NCI-H1436 (cell line): ENCODE measurements at regions not wholly inside any gene's neighbourhood (a gene's known extent, or its start where the extent isn't known, plus 50 kb on each side); places are given as distances from the start of the nearest gene placed in this dataset.
"Not testable (repeated sequence)": the region's sequence is repeated elsewhere in the genome, so short reads cannot be mapped to it uniquely, and the experiment has no call there.

ENCODE experiments used
- DNase-seq: peaks from one replicate; lab custom pipeline; 2025; lab: John Stamatoyannopoulos, UW

- DNase-seq = no peak
Observed at GRCh38 chr12:125493704-125494308, 428.6 kb downstream of the AACS start.

DNA sequence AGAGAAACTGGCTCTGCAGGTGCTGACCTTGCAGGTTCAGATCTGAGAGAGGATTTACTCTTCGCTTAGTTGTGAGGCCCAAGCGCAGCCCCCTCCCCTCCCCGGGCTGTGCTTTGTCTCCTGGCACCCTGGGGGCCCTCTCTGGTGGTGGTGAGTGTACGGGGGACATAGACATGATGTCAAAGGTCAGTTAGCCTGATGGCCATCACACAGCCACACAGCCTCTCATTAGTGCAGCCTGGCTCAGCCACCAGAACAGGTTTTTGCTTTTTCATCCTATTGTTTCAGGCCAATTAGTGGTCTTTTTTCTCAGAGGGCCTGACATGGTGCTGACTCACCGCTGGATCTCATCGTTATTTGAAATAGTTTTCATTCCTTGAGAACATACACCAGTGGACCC lies 437.9 kb downstream of the AACS start:
- no peak for DNase-seq

GRCh38 chr12:125509195-125509594 lies 444.0 kb downstream of the AACS start:
- DNase-seq = no peak

- no peak for DNase-seq
Observed at GRCh38 chr12:125512541-125513298, 447.5 kb downstream of the AACS start.

DNA sequence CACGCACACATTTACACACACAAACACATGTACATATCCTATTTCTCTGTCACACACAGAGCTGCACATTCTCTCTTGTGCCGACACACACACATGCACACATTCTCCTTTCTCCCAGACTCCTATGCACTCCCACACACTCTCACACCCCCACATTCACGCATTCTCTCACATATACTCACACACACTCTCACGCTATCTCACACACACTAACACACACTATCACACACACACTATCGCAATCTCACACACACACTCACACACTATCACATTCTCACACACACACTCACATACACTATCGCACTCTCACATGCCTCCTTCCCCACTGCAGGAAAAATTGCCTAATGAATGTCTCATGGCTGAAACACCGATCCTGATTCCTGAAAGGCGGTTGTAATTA lies 450.7 kb downstream of the AACS start:
- DNase-seq = no peak

GRCh38 chr12:125518074-125518473 lies 452.8 kb downstream of the AACS start:
- DNase-seq = no peak

DNA sequence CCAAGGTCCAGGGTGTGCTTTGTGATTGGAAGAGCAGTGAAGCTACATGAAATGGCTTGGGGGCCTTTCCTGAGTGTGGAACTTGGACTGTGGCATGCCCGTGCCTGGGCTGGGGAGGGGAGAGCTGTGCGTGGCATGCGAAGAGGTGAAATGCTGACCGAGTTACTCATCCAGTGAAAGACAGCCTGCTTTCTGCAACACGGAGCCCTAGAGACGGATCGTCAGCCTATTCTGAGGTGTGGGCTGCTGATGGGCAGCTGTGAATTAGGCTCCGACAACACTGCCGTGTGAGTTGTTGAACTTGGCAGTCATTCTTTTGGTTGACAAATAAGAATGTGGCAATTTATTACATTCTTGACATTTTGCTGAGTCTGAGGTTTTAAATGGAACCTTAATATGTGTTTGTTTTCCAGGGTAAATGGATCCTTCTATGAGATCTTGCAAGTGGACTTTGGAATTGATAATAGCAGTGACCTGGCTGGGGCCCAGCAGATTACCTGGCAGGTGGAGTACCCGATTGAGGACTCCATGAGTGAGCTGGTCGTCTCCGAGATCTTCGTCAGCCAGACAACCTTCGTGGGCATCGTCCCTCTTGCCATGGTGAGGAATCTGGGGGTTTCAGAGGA lies 453.9 kb downstream of the AACS start:
- no peak for DNase-seq

- no peak for DNase-seq
Observed at GRCh38 chr12:125525879-125526278, 460.6 kb downstream of the AACS start.

DNA sequence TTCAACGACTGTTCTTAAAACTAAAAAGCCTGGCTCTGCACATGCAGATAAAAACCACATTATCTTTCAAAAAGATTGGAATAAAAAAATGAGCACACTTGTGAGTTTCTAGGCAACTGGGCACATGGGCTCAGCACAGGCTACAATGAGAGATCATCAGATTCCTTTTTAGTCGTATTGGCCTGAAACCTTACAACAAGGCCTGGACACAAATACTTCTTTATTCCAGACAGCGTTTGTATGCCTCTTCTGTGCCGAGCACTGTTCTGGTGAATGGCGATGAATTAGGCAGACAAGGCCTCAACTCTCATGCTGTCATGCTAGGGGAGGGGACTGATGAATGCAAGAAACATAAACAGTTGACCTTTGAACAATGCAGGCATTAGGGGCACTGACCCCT lies 463.0 kb downstream of the AACS start:
- DNase-seq = no peak

DNA sequence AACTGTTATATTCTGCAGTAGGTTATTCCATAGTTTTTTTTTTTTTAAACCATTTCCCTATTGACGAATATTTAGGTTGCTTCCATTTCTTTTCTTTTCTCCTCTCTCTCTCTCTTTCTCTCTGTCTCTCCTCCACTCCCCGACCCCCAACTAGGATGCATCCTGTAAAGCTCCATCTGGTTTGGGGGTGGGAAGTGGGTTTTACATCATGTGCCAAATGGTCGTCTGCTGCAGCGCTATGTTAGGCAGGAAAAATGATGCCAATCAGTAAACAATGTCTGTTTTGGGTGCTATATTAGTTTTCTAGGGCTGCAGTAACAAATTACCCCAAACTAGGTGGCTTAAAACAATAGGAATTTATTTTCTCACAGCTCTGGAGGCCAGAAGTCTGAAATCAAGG lies 465.0 kb downstream of the AACS start:
- no peak for DNase-seq

GRCh38 chr12:125530876-125531275 lies 465.6 kb downstream of the AACS start:
- no peak for DNase-seq

GRCh38 chr12:125531574-125531973 lies 466.3 kb downstream of the AACS start:
- DNase-seq = no peak

DNA sequence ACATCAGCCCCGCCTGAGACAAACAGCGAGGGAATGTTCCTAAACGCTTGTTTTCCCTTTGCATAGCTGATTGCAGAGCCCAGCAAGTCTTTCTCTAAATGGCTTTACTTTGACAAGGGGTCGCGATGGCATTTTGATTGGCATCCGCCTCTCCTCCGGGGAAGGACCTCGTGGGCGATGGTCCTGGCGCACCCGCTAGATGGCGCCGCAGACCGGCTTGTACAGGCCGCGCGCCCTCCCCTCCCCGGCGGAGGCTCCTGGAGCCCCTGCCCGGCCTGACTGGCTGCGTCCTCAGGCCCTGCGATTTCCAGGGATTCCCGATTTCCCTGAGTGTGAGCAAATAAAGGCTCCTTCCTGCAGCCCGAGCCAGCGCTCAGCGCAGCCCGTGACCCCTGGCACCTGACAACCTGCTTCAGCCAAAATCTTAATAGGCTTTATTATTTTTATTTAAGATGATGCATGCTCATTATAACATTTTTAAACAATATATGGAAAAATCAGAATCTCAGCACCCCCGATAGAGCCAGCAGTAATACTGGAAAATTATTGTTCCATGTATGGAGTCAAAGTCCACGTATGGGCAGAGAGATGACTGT lies 468.3 kb downstream of the AACS start:
- DNase-seq = no peak

DNA sequence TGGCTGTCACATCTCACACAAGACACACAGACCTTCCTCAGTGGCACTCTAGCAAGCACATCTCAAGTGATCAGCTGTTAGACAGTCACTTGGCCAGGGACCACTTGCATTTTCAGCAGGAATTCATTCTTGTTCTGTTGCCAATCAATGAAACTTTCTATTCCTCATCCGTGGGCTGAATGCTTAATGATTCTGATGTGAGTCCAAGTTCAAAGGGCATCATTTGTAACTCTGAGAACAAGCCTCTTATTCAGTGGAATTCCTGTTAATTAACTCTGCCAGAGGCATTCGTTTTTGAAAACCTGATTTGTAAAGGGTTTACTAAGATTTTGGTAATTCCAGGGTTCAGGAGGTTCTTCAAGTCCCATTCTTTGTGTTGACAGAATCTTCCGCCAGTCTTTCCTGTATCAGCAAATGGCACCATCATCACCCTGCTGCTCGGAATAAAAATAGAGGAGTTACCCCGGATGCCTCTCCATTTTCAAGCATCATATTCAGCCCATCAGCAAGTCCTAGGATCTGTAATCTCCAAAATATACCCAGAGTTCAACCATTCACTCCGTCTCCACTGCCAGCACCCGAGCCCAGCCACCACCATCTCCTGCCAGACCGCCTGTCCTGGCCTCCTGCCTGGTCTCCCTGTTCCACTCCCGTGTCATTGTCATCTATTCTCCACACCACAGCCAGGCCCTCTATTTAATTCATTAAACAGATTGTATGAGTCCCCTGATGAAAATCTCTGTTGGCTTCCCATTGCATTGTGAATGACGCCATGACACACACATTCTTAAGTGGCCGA lies 473.4 kb downstream of the AACS start:
- no peak for DNase-seq

GRCh38 chr12:125540580-125541204 lies 475.5 kb downstream of the AACS start:
- no peak for DNase-seq

GRCh38 chr12:125544960-125545359 lies 479.7 kb downstream of the AACS start:
- DNase-seq = no peak

DNA sequence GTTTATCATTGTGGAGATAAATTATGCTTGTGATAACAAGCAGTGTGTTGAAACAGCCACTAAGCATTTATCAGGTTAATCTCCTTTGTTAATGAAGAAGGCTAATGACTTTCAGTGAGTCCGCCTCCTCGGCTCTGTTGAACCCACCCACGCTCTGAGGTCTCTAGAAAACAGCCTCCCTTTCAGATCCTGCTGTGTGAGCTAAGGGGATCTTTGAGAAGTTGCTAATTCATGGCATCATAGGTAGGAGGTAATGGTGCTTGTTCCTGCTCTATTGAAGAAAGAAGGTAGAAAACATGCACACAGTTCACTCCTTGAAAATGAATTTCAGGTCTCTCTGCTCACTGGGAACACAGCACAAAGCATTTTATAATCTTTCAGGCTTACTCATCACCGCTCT lies 483.9 kb downstream of the AACS start:
- DNase-seq = no peak

- DNase-seq = no peak
Observed at GRCh38 chr12:125549836-125550235, 484.6 kb downstream of the AACS start.

DNA sequence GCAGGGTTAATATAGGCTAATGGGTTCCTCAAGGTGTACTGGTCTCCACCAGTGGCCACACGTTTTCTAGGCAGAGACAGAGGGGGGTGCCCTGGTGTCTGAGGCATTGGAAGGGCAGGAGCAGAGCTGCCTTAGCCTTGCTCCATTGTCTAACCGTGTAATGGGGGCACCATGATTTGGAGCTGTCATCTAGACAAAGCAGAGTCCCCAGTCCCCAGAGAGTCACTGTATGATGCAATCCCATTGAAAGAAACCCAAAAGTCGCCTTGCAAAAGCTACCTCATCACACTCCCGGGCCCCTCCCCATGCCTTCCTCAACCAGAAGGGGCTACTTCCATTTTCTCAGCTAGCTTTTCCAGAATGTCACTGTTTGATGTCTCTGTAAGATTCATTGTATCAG lies 487.1 kb downstream of the AACS start:
- DNase-seq = no peak

DNA sequence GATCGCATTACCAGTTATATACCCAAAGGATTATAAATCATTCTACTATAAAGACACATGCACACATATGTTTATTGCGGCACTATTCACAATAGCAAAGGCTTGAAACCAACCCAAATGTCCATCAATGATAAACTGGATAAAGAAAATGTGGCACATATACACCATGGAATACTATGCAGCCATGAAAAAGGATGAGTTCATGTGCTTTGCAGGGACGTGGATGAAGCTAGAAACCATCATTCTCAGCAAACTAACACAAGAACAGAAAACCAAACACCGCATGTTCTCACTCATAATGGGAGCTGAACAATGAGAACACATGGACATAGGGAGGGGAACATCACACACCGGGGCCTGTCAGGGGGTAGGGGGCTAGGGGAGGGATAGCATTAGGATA lies 495.8 kb downstream of the AACS start:
- DNase-seq = not testable (repeated sequence)

- no peak for DNase-seq
Observed at GRCh38 chr12:125564753-125565152, 499.5 kb downstream of the AACS start.

GRCh38 chr12:125567581-125567980 lies 502.3 kb downstream of the AACS start:
- no peak for DNase-seq
